ENCODE measurements at regions not wholly inside any gene's neighbourhood (a gene's known extent, or its start where the extent isn't known, plus 50 kb on each side); places are given as distances from the start of the nearest gene placed in this dataset.

GRCh38 chr15:77695548-77695947 lies 62.8 kb upstream of the LINGO1 start:
- DNase-seq (ENCODE audit: insufficient read length, low spot score) (no peak), FAIRE-seq (no peak)
- no peak for TF ChIP-seq CTCF (IDR thresholded peaks at IDR 0.05; ENCODE audit: insufficient read depth, missing control alignments)

GRCh38 chr15:77693576-77693975 lies 60.9 kb upstream of the LINGO1 start:
- no peak for DNase-seq (ENCODE audit: insufficient read length, low spot score)
- no peak for FAIRE-seq
- TF ChIP-seq CTCF (IDR thresholded peaks at IDR 0.05; ENCODE audit: insufficient read depth, missing control alignments) = no peak

- TF ChIP-seq CTCF (IDR thresholded peaks at IDR 0.05; ENCODE audit: insufficient read depth, missing control alignments) = no peak
- DNase-seq (ENCODE audit: insufficient read length, low spot score) (no peak), FAIRE-seq (no peak)
Observed at GRCh38 chr15:77692614-77693013, 59.9 kb upstream of the LINGO1 start.

GRCh38 chr15:77691607-77692006 lies 58.9 kb upstream of the LINGO1 start:
- no peak for TF ChIP-seq CTCF (IDR thresholded peaks at IDR 0.05; ENCODE audit: insufficient read depth, missing control alignments)
- no peak for FAIRE-seq
- DNase-seq (ENCODE audit: insufficient read length, low spot score) = no peak

- no peak for FAIRE-seq
- TF ChIP-seq CTCF (IDR thresholded peaks at IDR 0.05; ENCODE audit: insufficient read depth, missing control alignments) = no peak
Observed at GRCh38 chr15:77689821-77690220, 57.1 kb upstream of the LINGO1 start.

GRCh38 chr15:77688693-77689092 lies 56.0 kb upstream of the LINGO1 start:
- FAIRE-seq (no peak), DNase-seq (ENCODE audit: insufficient read length, low spot score) (no peak)
- no peak for TF ChIP-seq CTCF (IDR thresholded peaks at IDR 0.05; ENCODE audit: insufficient read depth, missing control alignments)

More at GRCh38 chr15:77689821-77690220, 57.1 kb upstream of the LINGO1 start:
- no peak for DNase-seq (ENCODE audit: insufficient read length, low spot score)

GRCh38 chr15:77688266-77688665 lies 55.6 kb upstream of the LINGO1 start:
- no peak for FAIRE-seq
- no peak for TF ChIP-seq CTCF (IDR thresholded peaks at IDR 0.05; ENCODE audit: insufficient read depth, missing control alignments)
- no peak for DNase-seq (ENCODE audit: insufficient read length, low spot score)

Data from D721Med (cell line).